ENCODE measurements at regions not wholly inside any gene's neighbourhood (a gene's known extent, or its start where the extent isn't known, plus 50 kb on each side); places are given as distances from the start of the nearest gene placed in this dataset.

DNA sequence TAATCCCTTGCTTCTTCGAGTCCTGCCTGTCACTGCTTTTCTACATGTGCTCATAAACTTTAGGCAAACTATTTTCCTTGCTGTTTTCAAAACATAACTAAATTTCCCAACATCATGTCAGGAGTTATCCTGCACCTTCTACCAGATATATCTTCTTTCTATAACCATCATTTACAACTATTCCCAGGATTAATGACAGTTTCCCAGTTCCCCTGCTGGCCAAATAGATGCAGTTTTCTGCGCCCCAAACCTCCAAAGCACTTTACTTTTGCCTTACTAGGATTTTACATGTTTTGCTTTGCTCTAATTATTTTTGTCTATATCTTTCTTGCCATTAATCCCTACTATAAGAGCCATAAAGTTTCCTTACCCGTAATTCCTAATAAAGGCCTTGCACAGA lies 122.5 kb downstream of the GLUL start:
- ATAC-seq = no peak
- ChIA-PET POLR2A (no interaction called here), CTCF (no interaction called here)

GRCh38 chr1:182268669-182269068 lies 122.9 kb downstream of the GLUL start:
- no peak overlapping the region for H2AFZ ChIP-seq (ENCODE audit: low read depth, low read length, poor library complexity, severe bottlenecking)
- intact Hi-C loops (cut with micrococcal nuclease) = no loop called here
- no peak overlapping the region for H3K4me2 ChIP-seq (ENCODE audit: low read length)
- H3K9me2 ChIP-seq (ENCODE audit: insufficient read depth) = no peaks in the 10 kb centered on the region
- no peaks in the 10 kb centered on the region for H3K36me3 ChIP-seq (ENCODE audit: control insufficient read depth in 1 of 2, insufficient read depth in 2 of 2, low read length in 2 of 2)
- no peaks in the 10 kb centered on the region for H3K4me1 ChIP-seq (ENCODE audit: control insufficient read depth in 1 of 2, insufficient read depth in 2 of 2, low read length in 2 of 2)
- ChIA-PET CTCF (no interaction called here), POLR2A (no interaction called here), RAD21 (ENCODE audit: low non-redundant PET in 1 of 2, low total read pairs in 2 of 2, uncharacterized antibody in 2 of 2, unreplicated experiment in 2 of 2) (no interaction called here)
- DNase-seq (ENCODE audit: low read depth, low spot score) (no peak), ATAC-seq (no peak)
- H3K27me3 ChIP-seq (ENCODE audit: insufficient read depth, low read length) = no peaks in the 10 kb centered on the region
- H4K20me1 ChIP-seq (ENCODE audit: insufficient read depth) = no peaks in the 10 kb centered on the region
- BruUV-seq (replicated peaks) = no TSS peak
- H3K9ac ChIP-seq (ENCODE audit: low read length) = no peak overlapping the region
- H3K9me3 ChIP-seq (ENCODE audit: control insufficient read depth in 1 of 2, insufficient read depth in 1 of 2, low read depth in 1 of 2, low read length in 2 of 2) = no peaks in the 10 kb centered on the region
- no peaks in the 10 kb centered on the region for H3K79me2 ChIP-seq (ENCODE audit: insufficient read depth, low read length)
- H3K4me3 ChIP-seq (replicated peaks in 1 of 2; ENCODE audit: low read depth in 1 of 2, low read length in 2 of 2) = no peak overlapping the region
- H3K27ac ChIP-seq (ENCODE audit: low read depth, low read length) = no peak overlapping the region
- TF ChIP-seq ZFX (IDR thresholded peaks at IDR 0.05) (no peak), RAD21 (IDR thresholded peaks at IDR 0.05; ENCODE audit: low read depth) (no peak), ZBTB33 (IDR thresholded peaks at IDR 0.05; ENCODE audit: extremely low read depth, insufficient replicate concordance, low read length) (no peak), EZH2phosphoT487 (IDR thresholded peaks at IDR 0.05; ENCODE audit: borderline replicate concordance) (no peak), YY1 (IDR thresholded peaks at IDR 0.05; ENCODE audit: extremely low read depth, insufficient replicate concordance, low read depth, low read length) (no peak), SRF (IDR thresholded peaks at IDR 0.05; ENCODE audit: low read depth) (no peak), FOSL1 (IDR thresholded peaks at IDR 0.05; ENCODE audit: low read depth) (no peak), CBX3 (IDR thresholded peaks at IDR 0.05; ENCODE audit: low read depth) (no peak), TCF7L2 (IDR thresholded peaks at IDR 0.05; ENCODE audit: borderline replicate concordance, extremely low read depth, insufficient read depth, insufficient read length) (no peak)
- TF ChIP-seq, protein P1, sequence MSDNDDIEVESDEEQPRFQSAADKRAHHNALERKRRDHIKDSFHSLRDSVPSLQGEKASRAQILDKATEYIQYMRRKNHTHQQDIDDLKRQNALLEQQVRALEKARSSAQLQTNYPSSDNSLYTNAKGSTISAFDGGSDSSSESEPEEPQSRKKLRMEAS (IDR thresholded peaks at IDR 0.05) = no peak

More for the DNA sequence above, 122.5 kb downstream of the GLUL start:
- Histone ChIP-seq H2AFZ (ENCODE audit: low read depth, low read length, poor library complexity, severe bottlenecking) (no peak overlapping the region), H3K36me3 (ENCODE audit: control insufficient read depth in 1 of 2, insufficient read depth in 2 of 2, low read length in 2 of 2) (no peaks in the 10 kb centered on the region), H3K27ac (ENCODE audit: low read depth, low read length) (no peak overlapping the region), H3K4me3 (replicated peaks in 1 of 2; ENCODE audit: low read depth in 1 of 2, low read length in 2 of 2) (no peak overlapping the region), H3K4me2 (ENCODE audit: low read length) (no peak overlapping the region), H3K4me1 (ENCODE audit: control insufficient read depth in 1 of 2, insufficient read depth in 2 of 2, low read length in 2 of 2) (no peaks in the 10 kb centered on the region), H3K9me3 (ENCODE audit: control insufficient read depth in 1 of 2, insufficient read depth in 1 of 2, low read depth in 1 of 2, low read length in 2 of 2) (no peaks in the 10 kb centered on the region), H3K9me2 (ENCODE audit: insufficient read depth) (no peaks in the 10 kb centered on the region), H4K20me1 (ENCODE audit: insufficient read depth) (no peaks in the 10 kb centered on the region), H3K9ac (ENCODE audit: low read length) (no peak overlapping the region), H3K79me2 (ENCODE audit: insufficient read depth, low read length) (no peaks in the 10 kb centered on the region), H3K27me3 (ENCODE audit: insufficient read depth, low read length) (no peaks in the 10 kb centered on the region)
- BruUV-seq (replicated peaks) = no TSS peak
- no peak for DNase-seq (ENCODE audit: low read depth, low spot score)
- RAD21 ChIA-PET (ENCODE audit: low non-redundant PET in 1 of 2, low total read pairs in 2 of 2, uncharacterized antibody in 2 of 2, unreplicated experiment in 2 of 2) = no interaction called here
- intact Hi-C loops (cut with micrococcal nuclease) = no loop called here
- TF ChIP-seq EZH2phosphoT487 (IDR thresholded peaks at IDR 0.05; ENCODE audit: borderline replicate concordance) (no peak), SRF (IDR thresholded peaks at IDR 0.05; ENCODE audit: low read depth) (no peak), ZFX (IDR thresholded peaks at IDR 0.05) (no peak), ZNF274 (IDR thresholded peaks at IDR 0.05; ENCODE audit: low read depth, low read length) (no peak), CTCF (IDR thresholded peaks at IDR 0.05 in 2 of 3, conservative IDR thresholded peaks at IDR 0.05 in 1 of 3; ENCODE audit: borderline replicate concordance in 1 of 3, insufficient read depth in 1 of 3, low read depth in 2 of 3, low read length in 2 of 3) (peak in 2 of 3 experiments; percentile 12 to 38; a peak in 3 of 6 replicates)
- TF ChIP-seq, protein P1 (IDR thresholded peaks at IDR 0.05) = no peak

All from HCT116 (cell line).